IPS-18c (cell line): ENCODE measurements at regions not wholly inside any gene's neighbourhood (a gene's known extent, or its start where the extent isn't known, plus 50 kb on each side); places are given as distances from the start of the nearest gene placed in this dataset.
"Not testable (repeated sequence)": the region's sequence is repeated elsewhere in the genome, so short reads cannot be mapped to it uniquely, and the experiment has no call there.

ENCODE experiments used
- H3K4me3 ChIP-seq: 2 replicates; pipeline ENCODE4 v1.7.0; 2013; ENCODE audit warnings: low read depth, mild to moderate bottlenecking, low read length, moderate library complexity; ENCODE audit not compliant: insufficient read depth
- H3K9me3 ChIP-seq: one replicate; pipeline ENCODE4 v1.6.1; 2013; ENCODE audit warnings: mild to moderate bottlenecking, low read length, moderate library complexity; ENCODE audit not compliant: control insufficient read depth, insufficient read depth

DNA sequence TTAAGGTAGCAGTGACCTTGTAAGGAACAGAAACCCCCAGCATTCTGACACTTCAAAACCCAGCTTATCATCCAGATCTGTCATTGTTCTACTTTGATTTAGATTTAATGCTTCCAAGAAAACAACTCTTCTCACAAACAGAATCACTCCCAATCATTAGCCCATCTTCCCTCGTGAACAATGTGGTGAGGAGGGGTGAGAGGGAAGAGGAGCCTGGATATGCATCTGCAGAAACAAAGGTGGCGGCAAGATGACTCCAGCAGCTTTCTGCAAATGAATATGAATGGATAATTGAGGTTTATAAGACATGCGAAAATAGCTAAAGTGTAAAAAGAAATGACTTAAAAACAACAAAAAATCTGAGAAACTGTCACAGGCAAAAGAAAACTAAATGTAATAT lies 859.9 kb upstream of the SLC10A2 start:
- Histone ChIP-seq H3K9me3 (no peaks in the 10 kb centered on the region), H3K4me3 (no peak overlapping the region)

- H3K9me3 ChIP-seq = no peaks in the 10 kb centered on the region
- no peak overlapping the region for H3K4me3 ChIP-seq
Measured at GRCh38 chr13:103908911-103909310, 842.7 kb upstream of the SLC10A2 start.

DNA sequence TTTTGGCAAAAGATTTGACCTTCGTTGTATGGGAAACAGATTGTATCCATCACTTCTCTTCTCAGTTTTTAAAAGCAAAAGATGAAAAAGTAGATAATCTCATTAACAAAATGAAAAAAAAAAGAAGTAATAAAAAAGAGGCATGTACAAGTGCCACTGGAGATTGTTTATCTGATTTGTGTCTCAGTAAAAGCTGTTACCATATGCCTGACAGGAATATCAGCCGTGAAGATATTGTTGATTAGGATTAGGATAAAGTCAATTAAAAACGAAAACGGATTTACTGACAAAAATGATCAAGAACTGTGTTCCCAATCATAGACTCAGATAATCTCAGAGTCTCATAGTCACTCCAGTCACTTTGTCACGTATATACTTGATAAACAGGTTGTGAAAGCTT lies 842.1 kb upstream of the SLC10A2 start:
- no peaks in the 10 kb centered on the region for H3K9me3 ChIP-seq
- H3K4me3 ChIP-seq = no peak overlapping the region

DNA sequence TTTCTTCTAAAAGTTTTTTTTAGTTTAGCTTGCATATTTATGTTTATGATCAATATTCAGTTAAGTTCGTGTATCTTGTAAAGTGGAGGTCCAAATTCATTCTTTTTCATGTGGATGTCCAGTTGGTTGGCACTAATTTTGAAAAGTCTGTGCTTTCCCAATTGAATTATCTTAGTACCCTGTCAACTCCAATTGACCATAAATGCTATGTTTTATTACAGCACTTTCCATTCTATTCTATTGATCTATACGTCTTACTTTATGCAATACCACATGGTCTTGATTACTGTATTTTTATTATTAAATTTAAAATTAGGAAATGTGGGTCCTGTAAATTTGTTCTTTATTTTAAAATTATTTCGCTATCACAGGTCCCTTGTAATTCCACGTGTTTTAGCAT lies 837.6 kb upstream of the SLC10A2 start:
- Histone ChIP-seq H3K4me3 (no peak overlapping the region), H3K9me3 (no peaks in the 10 kb centered on the region)

- Histone ChIP-seq H3K9me3 (no peaks in the 10 kb centered on the region), H3K4me3 (no peak overlapping the region)
Measured at GRCh38 chr13:103898481-103898880, 832.3 kb upstream of the SLC10A2 start.

DNA sequence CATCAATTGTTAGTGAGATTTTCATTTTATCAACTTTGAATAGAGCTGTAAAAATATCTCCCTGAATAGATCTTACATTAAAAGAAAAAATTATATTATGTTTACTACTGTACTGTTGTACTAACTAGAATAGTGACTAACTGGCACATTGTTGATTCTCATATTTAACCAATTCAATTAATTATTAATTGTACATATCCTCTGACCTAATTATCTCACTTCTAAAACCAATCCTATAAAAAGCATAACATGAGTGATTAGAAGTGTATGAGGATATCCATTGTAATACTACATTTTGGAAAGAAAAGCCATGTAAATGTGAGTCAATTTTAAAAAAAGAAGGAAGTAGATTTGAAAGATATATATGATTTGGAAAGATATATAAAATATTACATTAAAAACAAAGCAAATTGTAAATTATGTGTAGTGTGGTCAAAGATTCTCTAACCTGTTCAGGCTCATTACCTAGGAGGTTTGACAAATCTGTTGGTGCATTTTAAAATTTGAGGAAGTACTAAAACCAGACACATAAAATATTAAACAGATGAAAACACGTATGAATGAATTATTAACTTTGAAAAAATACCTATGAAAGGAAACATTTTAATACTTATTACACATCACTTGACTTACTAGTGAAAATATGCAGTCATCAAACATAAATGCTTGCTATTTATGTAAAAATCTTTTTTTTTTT lies 829.8 kb upstream of the SLC10A2 start:
- no peak overlapping the region for H3K4me3 ChIP-seq
- H3K9me3 ChIP-seq = no peaks in the 10 kb centered on the region

DNA sequence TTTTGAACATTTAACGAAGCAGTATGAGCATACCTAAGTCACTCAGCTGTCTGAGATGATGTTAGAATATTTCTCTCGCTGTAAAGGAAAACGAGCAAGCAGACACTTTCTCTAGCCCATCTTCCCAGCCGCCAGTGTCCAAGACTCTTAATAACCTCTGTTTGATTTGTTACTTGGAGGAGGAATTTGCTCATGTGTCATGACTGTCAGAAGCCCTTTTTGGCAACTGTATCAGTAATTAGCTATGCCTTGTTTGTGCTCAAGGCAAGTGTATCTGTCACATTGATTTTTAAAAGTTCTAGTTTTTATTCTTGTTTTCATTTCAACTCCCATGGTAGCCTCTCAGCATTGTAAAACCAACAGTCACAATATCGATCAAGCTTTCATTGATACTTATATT lies 828.4 kb upstream of the SLC10A2 start:
- H3K9me3 ChIP-seq = no peaks in the 10 kb centered on the region
- no peak overlapping the region for H3K4me3 ChIP-seq

GRCh38 chr13:103884101-103884723 lies 818.0 kb upstream of the SLC10A2 start:
- Histone ChIP-seq H3K9me3 (no peaks in the 10 kb centered on the region), H3K4me3 (no peak overlapping the region)

DNA sequence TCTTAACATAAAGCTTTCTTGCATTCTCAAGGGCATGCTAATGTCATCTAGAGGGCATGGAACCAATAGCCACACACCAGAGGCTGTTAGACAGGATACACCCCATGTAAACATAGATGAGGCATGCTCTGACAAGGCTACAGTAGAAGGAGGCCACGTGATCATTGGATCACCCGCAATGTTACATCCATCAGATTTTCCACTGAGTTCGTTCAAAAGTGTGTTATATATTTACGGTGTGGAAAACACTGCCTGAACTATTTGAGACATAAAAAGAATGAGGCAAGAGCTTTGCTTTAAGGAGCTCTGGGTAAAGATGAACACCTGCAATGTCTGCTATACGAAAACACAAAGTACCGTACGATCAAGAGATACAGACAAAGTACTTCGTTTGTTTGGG lies 817.5 kb upstream of the SLC10A2 start:
- no peak overlapping the region for H3K4me3 ChIP-seq
- H3K9me3 ChIP-seq = no peaks in the 10 kb centered on the region

DNA sequence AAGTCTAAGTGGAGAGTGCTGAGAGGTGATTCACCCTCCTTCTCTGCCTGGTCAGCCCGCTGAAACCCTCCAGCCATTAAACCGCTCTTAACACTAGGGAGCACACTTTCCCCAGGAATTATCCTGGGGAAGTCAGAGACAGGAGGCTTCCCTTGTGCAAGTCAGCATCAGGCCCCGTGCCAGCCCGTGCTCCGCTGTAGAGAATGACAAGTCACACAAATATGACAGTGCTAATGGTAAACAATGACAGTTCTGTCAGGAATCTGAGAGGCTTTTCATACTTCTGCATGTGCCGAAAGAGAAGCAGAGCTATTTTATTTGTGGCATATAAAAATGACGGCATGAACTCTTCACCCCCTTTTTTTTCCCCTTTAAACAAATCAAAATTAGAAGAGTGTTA lies 816.9 kb upstream of the SLC10A2 start:
- Histone ChIP-seq H3K4me3 (no peak overlapping the region), H3K9me3 (no peaks in the 10 kb centered on the region)

- not testable (repeated sequence) for H3K9me3 ChIP-seq, H3K4me3 ChIP-seq
Measured at GRCh38 chr13:103880146-103880545, 813.9 kb upstream of the SLC10A2 start.

GRCh38 chr13:103878891-103879605 lies 812.8 kb upstream of the SLC10A2 start:
- H3K4me3 ChIP-seq = no peak overlapping the region
- H3K9me3 ChIP-seq = no peaks in the 10 kb centered on the region

DNA sequence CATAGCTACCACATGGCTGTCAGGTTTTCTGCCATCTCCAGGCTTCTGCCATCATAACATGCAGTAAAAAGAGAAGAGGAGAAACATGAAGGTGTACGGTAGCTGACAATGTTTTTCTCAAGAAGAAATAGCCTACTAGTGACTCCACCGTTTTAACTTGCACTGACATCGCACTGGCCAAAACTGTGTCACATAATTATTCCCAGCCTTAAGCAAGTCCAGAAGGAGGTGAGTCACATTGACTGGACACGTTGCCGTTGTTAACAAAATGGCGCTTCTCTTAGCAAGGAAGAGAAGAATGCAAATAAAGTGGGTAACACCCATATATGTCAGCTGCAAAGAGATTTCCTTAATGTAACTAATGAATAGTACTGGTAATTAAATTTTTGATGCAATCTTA lies 810.4 kb upstream of the SLC10A2 start:
- Histone ChIP-seq H3K9me3 (no peaks in the 10 kb centered on the region), H3K4me3 (no peak overlapping the region)

DNA sequence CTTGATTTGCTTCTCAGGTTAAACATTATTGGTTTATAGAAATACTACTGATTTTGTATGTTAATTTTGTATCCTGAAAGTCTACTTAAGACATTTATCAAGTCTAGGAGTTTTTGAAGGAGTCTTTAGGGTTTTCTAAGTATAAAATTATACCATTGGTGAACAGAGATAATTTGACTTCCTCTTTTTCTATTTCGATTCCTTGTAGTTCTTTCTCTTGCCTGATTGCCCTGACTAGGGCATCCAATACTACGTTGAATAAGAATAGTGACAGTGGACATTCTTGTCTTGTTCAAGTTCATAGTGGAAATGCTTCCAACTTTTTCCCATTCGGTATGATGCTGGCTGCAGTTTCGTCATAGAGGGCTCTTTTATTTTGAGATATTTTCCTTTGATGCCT lies 807.5 kb upstream of the SLC10A2 start:
- H3K4me3 ChIP-seq = no peak overlapping the region
- H3K9me3 ChIP-seq = no peaks in the 10 kb centered on the region

DNA sequence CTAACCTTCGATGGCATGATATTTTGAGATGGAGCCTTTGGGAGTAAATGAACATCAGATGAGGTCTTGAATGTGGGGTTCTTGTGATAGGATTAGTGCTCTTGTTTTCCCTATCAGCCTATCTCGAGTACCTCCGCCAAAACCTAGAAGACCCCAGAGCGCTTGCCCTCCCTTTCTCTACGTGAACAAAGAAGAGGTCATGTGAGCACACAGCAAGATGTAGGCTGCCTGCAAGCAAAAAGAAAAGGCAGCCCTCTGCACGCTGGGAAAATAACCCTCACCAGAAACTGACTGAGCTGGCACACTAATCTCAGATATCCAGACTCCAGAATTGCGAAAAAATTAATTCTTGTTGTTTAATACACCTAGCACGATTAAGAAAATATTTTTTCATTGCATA lies 799.8 kb upstream of the SLC10A2 start:
- no peak overlapping the region for H3K4me3 ChIP-seq
- H3K9me3 ChIP-seq = no peaks in the 10 kb centered on the region

DNA sequence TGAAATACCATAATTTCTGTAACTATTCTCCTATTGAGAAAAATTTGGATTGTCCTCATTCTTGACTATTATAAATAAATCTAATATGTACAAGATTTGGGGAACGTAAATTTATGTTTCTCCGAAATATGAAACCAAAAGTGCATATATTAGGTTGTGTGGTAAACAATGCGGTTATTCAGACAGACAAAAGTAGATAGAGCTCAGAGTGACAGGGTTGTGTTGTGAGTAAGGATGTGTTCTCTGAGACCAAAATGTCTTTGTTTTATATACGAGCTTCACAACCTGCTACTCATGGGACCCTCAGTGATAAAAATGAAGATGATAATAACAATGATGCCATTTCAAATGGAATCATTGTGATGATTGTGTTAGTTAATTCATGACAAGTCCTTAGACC lies 796.3 kb upstream of the SLC10A2 start:
- no peaks in the 10 kb centered on the region for H3K9me3 ChIP-seq
- no peak overlapping the region for H3K4me3 ChIP-seq

- H3K9me3 ChIP-seq = no peaks in the 10 kb centered on the region
- no peak overlapping the region for H3K4me3 ChIP-seq
Measured at GRCh38 chr13:103859952-103860351, 793.7 kb upstream of the SLC10A2 start.

DNA sequence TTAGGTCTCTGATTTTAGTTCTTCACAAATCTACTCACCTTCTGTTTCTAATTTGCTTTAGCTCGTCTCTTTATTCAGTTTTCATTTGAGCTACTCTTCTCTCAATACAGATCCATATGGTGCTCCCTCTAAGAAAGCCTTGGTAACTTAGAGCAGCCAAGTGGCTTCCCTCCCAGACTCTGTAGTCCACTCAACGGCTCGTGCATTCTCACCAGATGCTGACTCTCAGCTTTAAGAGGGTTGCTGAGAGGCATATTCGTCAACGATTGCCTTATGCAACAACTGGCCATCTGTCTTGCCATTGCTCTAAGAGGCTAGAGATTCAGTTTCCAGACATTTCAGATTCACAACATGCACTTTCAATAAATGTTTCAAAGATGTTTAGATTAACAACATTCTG lies 785.8 kb upstream of the SLC10A2 start:
- no peaks in the 10 kb centered on the region for H3K9me3 ChIP-seq
- no peak overlapping the region for H3K4me3 ChIP-seq
